GM21576 (cell line): ENCODE measurements at regions not wholly inside any gene's neighbourhood (a gene's known extent, or its start where the extent isn't known, plus 50 kb on each side); places are given as distances from the start of the nearest gene placed in this dataset.

Source experiments
- ATAC-seq: cut with Tn5 transposase; IDR thresholded peaks from one replicate; pipeline ENCODE4 v1.9.1; 2021; ENCODE audit warnings: mild to moderate bottlenecking, moderate library complexity; ENCODE audit not compliant: unreplicated experiment

DNA sequence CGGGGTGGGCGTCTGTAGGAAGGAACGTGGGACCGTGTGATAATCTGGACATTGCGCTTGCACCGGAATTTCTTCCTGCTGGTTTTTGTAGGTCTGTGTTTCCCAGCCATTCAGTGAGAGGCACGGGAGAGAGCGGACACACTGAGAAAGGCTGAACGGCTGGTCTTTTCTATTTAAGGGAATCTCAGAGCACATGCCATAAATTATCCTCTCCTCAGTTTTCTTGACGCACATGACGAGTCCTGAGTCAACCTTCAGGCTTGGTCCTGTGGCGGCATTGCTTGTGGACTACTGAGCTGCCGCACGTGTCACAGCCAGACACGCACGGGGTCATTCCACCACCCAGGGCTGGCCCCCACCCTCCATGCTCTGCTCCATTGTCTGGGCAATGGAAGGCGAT is 519.3 kb upstream of the ID2 start:
- ATAC-seq: no peak

DNA sequence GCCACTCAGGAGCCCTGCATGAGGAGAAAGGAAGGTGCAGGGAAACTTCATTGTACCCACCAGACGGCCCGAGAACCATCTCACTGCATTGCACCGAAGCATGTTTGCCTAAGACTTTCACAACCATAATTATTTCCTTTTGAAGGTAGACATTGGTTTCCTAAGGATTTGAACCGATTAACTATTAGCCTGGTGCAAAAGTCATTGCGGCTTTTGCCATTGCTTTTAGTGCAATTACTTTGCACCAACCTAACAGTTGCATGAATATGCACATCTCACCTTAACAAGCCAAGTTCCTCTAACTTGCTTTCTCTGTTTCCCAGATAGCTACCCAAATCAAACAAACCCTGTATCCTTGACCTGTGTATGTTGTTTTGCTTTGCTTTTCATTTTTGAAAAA is 516.3 kb upstream of the ID2 start:
- no peak for ATAC-seq

- no peak for ATAC-seq
These were observed 513.7 kb upstream of the ID2 start for GRCh38 chr2:8168022-8168717.

DNA sequence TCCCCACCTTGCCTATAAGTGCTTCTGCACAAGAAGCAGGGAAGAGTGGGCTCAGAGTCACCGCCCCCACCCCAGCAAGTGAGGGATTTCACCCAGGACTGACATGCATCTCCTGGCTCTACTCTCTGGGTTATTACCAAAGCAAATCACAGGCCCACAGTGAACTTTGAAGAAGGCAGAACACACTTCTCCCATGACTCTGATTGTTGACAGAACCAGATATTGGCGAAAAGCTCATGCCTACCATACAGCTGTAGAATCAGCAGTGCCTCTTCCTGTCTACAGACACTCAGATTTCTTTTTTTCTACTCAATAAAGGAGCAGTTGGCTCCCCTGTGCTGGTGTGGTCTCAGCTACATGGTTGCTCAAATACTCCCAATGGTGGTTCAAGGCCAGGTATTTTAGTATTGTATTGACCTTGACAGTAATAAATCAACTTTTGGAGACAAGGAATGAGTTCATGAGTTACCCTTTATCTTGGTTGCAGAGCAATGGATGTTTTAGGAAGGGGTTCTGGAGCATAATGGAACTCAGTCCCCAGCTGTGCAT is 512.9 kb upstream of the ID2 start:
- no peak for ATAC-seq

DNA sequence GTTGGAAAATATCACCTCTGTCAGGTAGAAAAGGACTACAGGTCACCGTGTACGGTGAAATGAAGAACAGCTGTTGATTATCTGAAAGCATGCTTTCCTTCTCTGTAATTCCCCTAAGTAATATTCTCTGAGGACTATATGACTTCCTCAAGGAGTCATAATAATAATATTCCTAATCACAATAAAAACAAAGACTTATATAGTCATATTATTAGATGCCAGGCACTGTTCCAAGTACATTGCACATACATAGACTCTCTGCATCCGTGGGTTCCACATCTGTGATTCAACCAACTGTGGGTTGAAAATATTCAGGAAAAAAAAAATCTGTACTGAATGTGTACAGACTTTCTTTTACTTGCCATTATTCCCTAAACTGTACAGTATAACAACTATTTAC is 512.4 kb upstream of the ID2 start:
- no peak for ATAC-seq

DNA sequence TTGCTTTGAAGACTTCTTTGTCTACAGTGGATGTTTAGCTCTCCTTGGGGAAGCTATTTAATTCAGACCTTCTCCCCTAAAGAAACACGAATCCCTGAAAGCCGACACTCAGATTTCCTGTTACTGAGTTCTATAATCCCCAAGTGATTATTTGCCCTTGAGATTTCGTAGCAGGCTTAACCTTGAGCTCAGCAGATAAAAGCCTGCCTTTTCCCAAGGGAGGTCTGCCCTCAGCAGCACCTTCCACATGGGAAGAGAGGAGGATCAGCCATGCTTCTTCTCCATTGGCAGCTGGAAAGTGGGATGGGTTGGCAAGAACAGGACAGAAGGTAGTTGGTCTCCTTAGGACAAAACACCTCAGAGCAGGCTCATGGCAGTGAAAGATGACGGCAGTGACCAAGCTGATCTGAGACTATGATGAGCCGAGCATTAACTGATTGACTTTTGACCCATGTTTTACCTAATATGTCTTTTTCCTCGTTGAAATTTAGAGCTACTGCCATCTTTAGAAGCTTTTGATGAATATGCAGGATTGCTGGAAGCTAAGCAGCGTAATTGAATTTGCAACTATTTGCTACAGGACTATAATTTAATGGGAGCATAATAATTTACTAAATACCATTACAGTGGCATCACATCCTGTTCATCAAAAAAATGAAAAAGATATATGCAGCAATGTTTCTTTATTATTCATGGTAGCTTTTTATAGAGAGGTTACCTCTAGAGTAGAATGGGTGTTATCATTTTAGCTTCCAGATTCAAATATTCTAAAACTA is 511.1 kb upstream of the ID2 start:
- ATAC-seq: no peak

- ATAC-seq: no peak
These were observed 510.2 kb upstream of the ID2 start for GRCh38 chr2:8171608-8172007.

- ATAC-seq: no peak
These were observed 509.2 kb upstream of the ID2 start for GRCh38 chr2:8172661-8173060.

GRCh38 chr2:8174641-8175257 is 507.1 kb upstream of the ID2 start:
- no peak for ATAC-seq

- ATAC-seq: no peak
These were observed 505.0 kb upstream of the ID2 start for GRCh38 chr2:8176887-8177286.

- ATAC-seq: no peak
These were observed 504.3 kb upstream of the ID2 start for GRCh38 chr2:8177566-8177965.

DNA sequence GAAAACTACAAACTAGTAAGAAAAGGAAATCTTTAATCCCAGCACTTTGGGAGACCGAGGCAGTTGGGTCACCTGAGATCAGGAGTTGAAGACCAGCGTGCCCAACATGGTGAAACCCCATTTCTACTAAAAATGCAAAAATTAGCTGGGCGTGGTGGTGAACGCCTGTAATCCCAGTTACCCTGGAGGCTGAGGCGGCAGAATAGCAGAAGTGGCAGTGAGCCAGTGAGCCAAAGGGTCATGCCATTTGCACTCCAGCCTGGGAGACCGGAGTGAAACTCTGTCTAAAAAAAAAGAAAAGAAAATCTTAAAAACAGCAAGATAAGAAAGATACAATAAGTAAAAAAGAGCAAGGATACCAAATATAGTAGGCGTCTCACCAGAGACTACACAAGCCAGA is 502.9 kb upstream of the ID2 start:
- ATAC-seq: no peak

DNA sequence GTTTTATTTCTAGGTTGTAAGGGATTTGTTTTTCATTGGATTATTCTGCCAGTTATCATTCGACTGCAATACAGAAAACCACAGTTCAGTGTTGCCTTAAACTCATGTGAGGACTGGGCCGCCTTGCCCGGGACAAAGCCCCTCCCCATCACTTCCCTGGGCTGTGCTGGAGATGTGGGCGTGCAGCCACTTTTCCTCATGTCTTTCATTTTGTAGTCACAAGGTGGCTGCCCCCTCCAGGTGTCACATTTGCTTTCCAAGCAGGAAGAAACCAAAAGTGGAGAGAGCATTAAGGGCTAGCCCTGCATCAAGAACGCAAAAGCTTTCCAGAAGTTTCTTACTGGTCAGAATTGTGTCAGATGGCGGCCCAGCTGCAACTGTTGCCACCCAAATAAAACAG is 492.5 kb upstream of the ID2 start:
- no peak for ATAC-seq

GRCh38 chr2:8190279-8190678 is 491.6 kb upstream of the ID2 start:
- ATAC-seq: no peak

DNA sequence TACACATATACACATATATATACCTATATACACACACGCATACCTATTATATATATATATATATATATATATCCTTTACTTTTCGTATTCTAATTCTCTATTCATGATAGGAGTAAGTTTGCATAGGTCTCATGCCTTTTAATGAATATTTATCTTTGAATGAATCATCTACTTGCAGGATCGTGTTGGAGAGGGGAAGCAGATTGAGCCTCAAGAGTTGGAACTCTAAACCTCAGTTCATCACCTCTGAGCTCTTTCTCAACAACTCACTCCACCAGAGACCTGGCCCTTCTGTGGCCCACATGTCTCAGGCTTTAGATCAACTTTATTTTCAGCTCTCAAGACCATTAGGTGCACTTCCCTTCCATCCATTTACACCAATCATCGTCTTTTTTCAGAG is 490.4 kb upstream of the ID2 start:
- ATAC-seq: no peak

- ATAC-seq: no peak
These were observed 488.7 kb upstream of the ID2 start for GRCh38 chr2:8193146-8193545.

- no peak for ATAC-seq
These were observed 487.9 kb upstream of the ID2 start for GRCh38 chr2:8193686-8194615.

- no peak for ATAC-seq
These were observed 486.1 kb upstream of the ID2 start for GRCh38 chr2:8195784-8196183.

DNA sequence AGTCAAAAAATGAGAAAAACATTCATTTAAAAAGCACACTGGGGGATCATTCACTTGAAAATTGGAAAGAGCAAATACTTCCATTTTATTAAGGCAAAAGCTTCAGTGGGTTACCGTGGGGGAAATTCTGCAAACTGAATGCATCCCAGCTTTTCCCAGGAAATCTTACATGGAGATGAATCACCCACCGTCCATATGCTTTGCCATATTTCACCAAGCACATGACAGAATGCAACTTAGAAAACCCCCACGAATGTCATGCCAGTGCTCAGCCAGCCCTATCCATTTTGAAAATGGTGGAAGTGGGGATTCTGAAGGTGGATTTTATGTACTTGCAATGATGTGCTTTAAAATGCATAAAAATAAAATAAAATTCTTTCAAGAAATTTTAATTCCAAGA is 485.5 kb upstream of the ID2 start:
- ATAC-seq: no peak

DNA sequence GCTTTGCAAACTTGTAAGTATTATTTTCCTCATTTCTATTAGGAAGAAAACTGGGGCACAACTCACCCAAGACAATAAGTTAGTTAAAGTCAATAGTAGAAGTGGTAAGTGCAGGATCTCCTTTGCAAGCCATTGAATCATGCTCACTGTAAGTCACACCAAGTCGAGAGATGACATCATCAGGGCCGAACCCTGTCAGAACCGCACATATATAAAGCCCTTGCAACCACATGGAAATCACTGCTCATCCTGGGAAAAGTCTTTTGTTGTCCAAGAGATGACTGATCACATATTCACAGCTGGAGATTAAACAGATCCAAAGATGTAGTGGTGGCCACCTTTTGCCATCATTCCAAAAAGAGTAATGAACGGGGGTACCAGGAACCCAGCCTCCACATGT is 484.8 kb upstream of the ID2 start:
- no peak for ATAC-seq

DNA sequence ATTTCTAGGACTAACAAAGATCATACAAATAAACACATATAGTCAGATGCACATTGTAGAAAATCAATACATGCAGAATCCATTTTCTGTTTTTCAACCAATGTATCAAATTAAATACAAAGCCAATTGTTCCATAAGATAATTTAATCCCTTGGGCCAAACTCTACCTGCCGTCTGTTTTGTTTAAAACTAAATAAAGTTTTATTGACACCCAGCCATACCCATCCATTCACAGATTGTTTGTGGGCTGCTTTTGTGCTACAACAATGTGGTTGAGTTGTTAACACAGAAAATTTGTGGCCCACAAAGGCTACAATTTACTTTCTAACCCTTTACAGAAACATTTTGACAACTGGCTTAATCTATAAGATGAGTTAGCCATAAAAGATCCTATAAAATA is 484.0 kb upstream of the ID2 start:
- ATAC-seq: no peak
